Gastrocnemius medialis (tissue), 4 donors: ENCODE measurements at regions not wholly inside any gene's neighbourhood (a gene's known extent, or its start where the extent isn't known, plus 50 kb on each side); places are given as distances from the start of the nearest gene placed in this dataset.

Experiments
- POLR2A ChIP-seq, 2 donors: fragments of 450-650 bp; IDR thresholded peaks; one replicate each; pipeline ENCODE4 v1.6.1; 2017; ENCODE audit warnings: antibody characterized with exemption in 2 of 2, mild to moderate bottlenecking in 2 of 2, moderate library complexity in 2 of 2
- TF ChIP-seq, protein P1 (sequence below), 5 experiments: fragments of 450-650 bp in 3 of 5; fragments of 200-600 bp in 2 of 5; sonication (generic) in 2 of 5; IDR thresholded peaks in 4 of 5; conservative IDR thresholded peaks in 1 of 5; 1 replicate in 4 of 5; 2 replicates in 1 of 5; pipeline ENCODE4 v1.5.1; 2016 to 2019; ENCODE audit warnings: antibody characterized with exemption in 5 of 5, mild to moderate bottlenecking in 3 of 5, moderate library complexity in 3 of 5

DNA sequence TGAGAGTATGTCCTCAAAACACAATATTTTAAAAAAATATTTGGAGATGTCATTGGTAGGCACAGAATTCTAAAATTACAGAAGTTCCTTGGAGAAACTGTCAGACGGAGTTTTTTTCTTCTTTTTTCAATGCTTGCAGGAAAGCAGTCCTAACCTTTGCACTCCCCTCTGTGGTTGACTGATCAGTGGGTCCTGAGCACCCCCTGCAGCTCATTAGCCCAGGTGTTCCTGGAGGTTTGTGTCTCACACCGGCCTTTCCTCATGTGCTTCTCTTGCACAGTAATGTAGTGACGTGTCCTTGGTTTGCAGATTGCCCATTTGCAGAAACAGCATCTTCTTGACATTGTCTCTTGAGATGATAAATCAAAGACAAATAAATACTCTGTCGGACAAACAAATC is 513.0 kb downstream of the TMEM121 start:
- TF ChIP-seq, protein P1, sequence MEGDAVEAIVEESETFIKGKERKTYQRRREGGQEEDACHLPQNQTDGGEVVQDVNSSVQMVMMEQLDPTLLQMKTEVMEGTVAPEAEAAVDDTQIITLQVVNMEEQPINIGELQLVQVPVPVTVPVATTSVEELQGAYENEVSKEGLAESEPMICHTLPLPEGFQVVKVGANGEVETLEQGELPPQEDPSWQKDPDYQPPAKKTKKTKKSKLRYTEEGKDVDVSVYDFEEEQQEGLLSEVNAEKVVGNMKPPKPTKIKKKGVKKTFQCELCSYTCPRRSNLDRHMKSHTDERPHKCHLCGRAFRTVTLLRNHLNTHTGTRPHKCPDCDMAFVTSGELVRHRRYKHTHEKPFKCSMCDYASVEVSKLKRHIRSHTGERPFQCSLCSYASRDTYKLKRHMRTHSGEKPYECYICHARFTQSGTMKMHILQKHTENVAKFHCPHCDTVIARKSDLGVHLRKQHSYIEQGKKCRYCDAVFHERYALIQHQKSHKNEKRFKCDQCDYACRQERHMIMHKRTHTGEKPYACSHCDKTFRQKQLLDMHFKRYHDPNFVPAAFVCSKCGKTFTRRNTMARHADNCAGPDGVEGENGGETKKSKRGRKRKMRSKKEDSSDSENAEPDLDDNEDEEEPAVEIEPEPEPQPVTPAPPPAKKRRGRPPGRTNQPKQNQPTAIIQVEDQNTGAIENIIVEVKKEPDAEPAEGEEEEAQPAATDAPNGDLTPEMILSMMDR (IDR thresholded peaks at IDR 0.05 in 4 of 5, conservative IDR thresholded peaks at IDR 0.05 in 1 of 5), result no peak
- TF ChIP-seq POLR2A (IDR thresholded peaks at IDR 0.05), result no peak
